HG02970 (cell line): ENCODE measurements at regions not wholly inside any gene's neighbourhood (a gene's known extent, or its start where the extent isn't known, plus 50 kb on each side); places are given as distances from the start of the nearest gene placed in this dataset.

ENCODE experiments used
- ATAC-seq: cut with Tn5 transposase; IDR thresholded peaks from one replicate; pipeline ENCODE4 v1.9.1; 2021; ENCODE audit warnings: mild to moderate bottlenecking, moderate library complexity, moderate number of reproducible peaks; ENCODE audit not compliant: unreplicated experiment, low FRiP score

- ATAC-seq = no peak
Observed at GRCh38 chr22:49303781-49304461, 523.8 kb downstream of the BRD1 start.

DNA sequence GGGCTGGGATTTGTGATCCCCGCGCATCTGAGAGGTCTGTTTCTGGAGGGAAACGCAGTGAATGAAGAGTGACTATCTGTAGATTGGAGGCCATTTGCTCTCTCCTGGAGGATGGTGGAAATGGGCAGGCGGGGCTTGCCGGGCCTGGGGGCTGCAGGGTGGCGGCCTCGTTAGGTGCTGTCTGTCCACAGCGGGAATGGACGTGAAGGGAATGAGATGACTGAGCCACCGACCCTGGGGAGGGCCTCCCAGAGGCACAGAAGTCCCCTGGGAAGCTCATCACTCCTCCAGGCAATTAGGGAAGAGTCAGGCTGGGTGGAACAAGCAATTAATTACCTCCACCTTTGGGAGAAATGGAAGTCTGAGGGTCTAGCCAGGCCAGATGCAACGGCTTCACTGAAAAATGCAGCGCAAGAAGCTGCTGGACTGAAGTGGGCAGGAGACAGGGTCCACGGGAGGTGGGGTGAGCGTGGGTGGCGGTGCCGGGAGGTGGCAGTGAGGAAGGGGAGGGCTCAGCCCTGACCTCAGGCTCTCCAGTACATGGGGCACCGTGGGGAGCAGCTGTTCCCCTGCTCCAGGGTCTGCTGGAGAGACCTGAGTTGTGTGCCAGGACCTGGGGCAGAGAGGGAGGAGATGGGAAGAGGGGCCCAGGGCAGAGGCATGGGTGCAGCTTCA, 524.5 kb downstream of the BRD1 start:
- ATAC-seq = no peak

- no peak for ATAC-seq
Observed at GRCh38 chr22:49302530-49302929, 525.1 kb downstream of the BRD1 start.

DNA sequence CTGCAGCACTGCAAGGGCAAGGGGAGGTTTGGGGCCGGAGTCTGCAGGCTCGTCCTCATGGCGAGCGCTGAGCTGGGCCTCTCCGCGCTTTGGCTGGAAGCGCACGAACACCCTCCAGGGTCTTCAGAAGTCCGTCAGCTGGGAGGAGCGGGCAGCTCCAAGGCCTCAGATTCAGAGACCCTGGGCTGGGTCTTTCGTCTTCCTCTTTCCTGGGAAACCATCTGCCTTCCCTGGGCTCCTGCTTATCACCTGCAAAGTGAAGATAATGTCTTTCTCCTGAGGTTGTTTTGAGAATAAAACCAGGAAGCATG, 525.6 kb downstream of the BRD1 start:
- no peak for ATAC-seq

GRCh38 chr22:49301398-49302149, 526.1 kb downstream of the BRD1 start:
- ATAC-seq = no peak

GRCh38 chr22:49300951-49301397, 526.7 kb downstream of the BRD1 start:
- ATAC-seq = no peak

DNA sequence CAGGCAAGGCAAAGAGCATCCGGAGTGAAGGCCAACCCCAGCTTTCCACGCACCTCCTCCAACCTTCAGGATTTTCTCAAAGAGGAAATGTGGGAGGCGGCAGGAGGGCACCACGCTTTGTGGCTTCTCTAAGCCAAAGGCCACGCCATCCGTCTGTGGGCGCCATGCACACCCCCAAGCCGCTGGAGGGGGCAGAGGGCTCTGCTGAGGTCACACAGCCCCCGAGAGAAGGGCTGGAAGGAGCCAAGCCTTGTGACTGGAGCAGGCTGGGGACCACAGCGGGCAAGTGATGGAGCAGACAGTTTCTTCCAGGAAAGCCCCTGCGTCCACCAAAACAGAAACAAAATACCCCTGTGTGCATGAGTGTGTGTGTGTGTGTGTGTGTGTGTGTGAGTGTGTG, 527.4 kb downstream of the BRD1 start:
- no peak for ATAC-seq

- no peak for ATAC-seq
Observed at GRCh38 chr22:49299821-49300231, 527.8 kb downstream of the BRD1 start.

- ATAC-seq = no peak
Observed at GRCh38 chr22:49298834-49299750, 528.6 kb downstream of the BRD1 start.

- no peak for ATAC-seq
Observed at GRCh38 chr22:49297871-49298721, 529.6 kb downstream of the BRD1 start.

DNA sequence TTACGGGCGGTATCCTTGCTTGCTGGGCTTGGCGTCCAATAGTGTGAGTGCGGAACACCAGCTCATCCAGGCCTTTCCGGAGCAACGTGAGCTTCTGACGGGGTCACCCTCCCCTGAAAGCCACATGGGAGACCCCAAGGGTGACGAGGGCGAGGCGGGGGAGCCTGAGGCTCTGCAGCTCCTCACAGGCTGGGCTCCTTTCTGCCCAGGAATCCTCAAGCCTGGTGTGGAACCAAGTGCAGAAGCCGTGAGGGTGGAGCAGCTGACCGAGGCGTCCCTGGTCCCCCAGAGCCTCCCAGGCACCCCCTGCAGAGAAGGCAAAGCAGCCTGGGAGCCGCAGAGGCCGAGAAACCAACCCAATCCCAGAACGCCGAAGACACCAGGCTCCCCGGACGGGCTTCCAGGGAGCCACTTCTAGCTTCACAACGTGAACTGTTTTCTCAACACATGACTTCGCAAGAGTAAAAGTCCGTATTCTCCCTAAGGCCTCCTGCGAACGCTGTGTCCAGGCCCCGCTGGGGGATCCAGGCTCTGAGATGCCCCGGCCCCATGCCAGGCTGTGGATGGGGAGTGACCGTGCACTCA, 530.3 kb downstream of the BRD1 start:
- no peak for ATAC-seq

- ATAC-seq = no peak
Observed at GRCh38 chr22:49296561-49296960, 531.1 kb downstream of the BRD1 start.

- no peak for ATAC-seq
Observed at GRCh38 chr22:49295851-49296560, 531.7 kb downstream of the BRD1 start.

DNA sequence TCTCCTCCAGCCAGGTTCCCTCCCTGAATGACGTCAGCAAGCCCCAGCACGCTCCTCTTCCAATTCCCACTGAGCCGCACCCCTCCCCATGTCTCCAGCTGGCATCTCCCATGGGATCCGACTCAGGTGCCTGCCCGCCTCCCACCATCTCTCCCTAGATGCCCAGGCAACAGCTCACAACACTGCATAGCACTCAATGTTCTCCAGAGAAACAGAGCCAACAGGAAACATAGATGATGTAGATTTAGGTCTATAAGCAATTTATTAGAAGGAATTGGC, 532.3 kb downstream of the BRD1 start:
- no peak for ATAC-seq

GRCh38 chr22:49294656-49295464, 532.8 kb downstream of the BRD1 start:
- no peak for ATAC-seq

GRCh38 chr22:49292909-49293308, 534.8 kb downstream of the BRD1 start:
- ATAC-seq = no peak

DNA sequence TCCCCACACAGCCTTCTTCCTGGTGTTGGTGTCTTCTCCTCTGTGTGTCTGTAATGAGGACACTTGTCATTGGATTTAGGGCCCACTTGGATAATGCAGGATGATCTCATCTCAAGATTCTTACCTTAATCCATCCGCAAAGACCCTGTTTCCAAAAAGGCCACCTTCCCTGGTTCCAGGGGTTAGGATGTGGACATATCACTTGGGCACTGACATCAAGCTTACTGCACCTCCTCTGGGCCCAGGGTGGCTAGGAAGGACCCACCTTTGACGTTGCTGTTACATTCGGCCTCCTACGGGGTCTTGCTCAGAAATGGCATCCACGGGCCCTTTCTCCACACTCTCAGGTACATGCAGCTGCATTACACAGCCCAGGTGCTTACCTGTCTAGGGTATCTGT, 535.9 kb downstream of the BRD1 start:
- no peak for ATAC-seq

- no peak for ATAC-seq
Observed at GRCh38 chr22:49291169-49291568, 536.5 kb downstream of the BRD1 start.
